Epithelial cell of proximal tubule (primary cell): ENCODE measurements at regions not wholly inside any gene's neighbourhood (a gene's known extent, or its start where the extent isn't known, plus 50 kb on each side); places are given as distances from the start of the nearest gene placed in this dataset.

Experiments
- DNase-seq: peaks from one replicate; pipeline ENCODE4 v3.0.0-alpha.2; 2011; ENCODE audit warnings: low read depth
- H3K4me3 ChIP-seq: 2 replicates; pipeline ENCODE4 v1.5.1; 2011; ENCODE audit warnings: low read depth, mild to moderate bottlenecking, low read length
- CTCF ChIP-seq: conservative IDR thresholded peaks from 2 replicates; pipeline ENCODE4 v1.5.1; 2012; ENCODE audit warnings: low read depth, mild to moderate bottlenecking, low read length

- DNase-seq = no peak
- H3K4me3 ChIP-seq = no peak overlapping the region
- no peak for TF ChIP-seq CTCF
These were observed 198.8 kb upstream of the RGPD4 start for GRCh38 chr2:107627926-107628325.

- no peak for TF ChIP-seq CTCF
These were observed 193.0 kb upstream of the RGPD4 start for GRCh38 chr2:107633580-107634147.

GRCh38 chr2:107634172-107634571, 192.5 kb upstream of the RGPD4 start:
- no peak overlapping the region for H3K4me3 ChIP-seq
- TF ChIP-seq CTCF = no peak
- DNase-seq = no peak

More at GRCh38 chr2:107633580-107634147, 193.0 kb upstream of the RGPD4 start:
- DNase-seq = peak; percentile 69
- H3K4me3 ChIP-seq = no peak overlapping the region

- TF ChIP-seq CTCF = no peak
- no peak overlapping the region for H3K4me3 ChIP-seq
- DNase-seq = peak; percentile 53
These were observed 190.8 kb upstream of the RGPD4 start for GRCh38 chr2:107635883-107636282.

GRCh38 chr2:107645586-107645985, 181.1 kb upstream of the RGPD4 start:
- TF ChIP-seq CTCF = no peak
- H3K4me3 ChIP-seq = no peak overlapping the region
- DNase-seq = no peak

GRCh38 chr2:107648781-107649404, 177.8 kb upstream of the RGPD4 start:
- no peak for DNase-seq
- peak; percentile 40 for TF ChIP-seq CTCF
- H3K4me3 ChIP-seq = no peak overlapping the region

- no peak for TF ChIP-seq CTCF
These were observed 169.6 kb upstream of the RGPD4 start for GRCh38 chr2:107657049-107657448.

More at GRCh38 chr2:107657049-107657448, 169.6 kb upstream of the RGPD4 start:
- no peak overlapping the region for H3K4me3 ChIP-seq
- DNase-seq = no peak
